ENCODE measurements at regions not wholly inside any gene's neighbourhood (a gene's known extent, or its start where the extent isn't known, plus 50 kb on each side); places are given as distances from the start of the nearest gene placed in this dataset.

- DNase-seq (ENCODE audit: low read depth), result peak; percentile 83
Observed at GRCh38 chr12:87930033-87930432, 99.2 kb downstream of the C12orf50 start.

GRCh38 chr12:87929346-87929745 lies 99.9 kb downstream of the C12orf50 start:
- peak; percentile 88 for DNase-seq (ENCODE audit: low read depth)

- peak; percentile 44 for DNase-seq (ENCODE audit: low read depth)
Observed at GRCh38 chr12:87928031-87928430, 101.2 kb downstream of the C12orf50 start.

GRCh38 chr12:87925021-87925420 lies 104.2 kb downstream of the C12orf50 start:
- DNase-seq (ENCODE audit: low read depth), result no peak

GRCh38 chr12:87924149-87924548 lies 105.1 kb downstream of the C12orf50 start:
- peak; percentile 50 for DNase-seq (ENCODE audit: low read depth)

- peak; percentile 61 for DNase-seq (ENCODE audit: low read depth)
Observed at GRCh38 chr12:87923361-87923760, 105.8 kb downstream of the C12orf50 start.

- DNase-seq (ENCODE audit: low read depth), result peak; percentile 79
Observed at GRCh38 chr12:87922736-87923135, 106.5 kb downstream of the C12orf50 start.

GRCh38 chr12:87921621-87922020 lies 107.6 kb downstream of the C12orf50 start:
- DNase-seq (ENCODE audit: low read depth), result no peak

- peak; percentile 46 for DNase-seq (ENCODE audit: low read depth)
Observed at GRCh38 chr12:87920139-87920538, 109.1 kb downstream of the C12orf50 start.

- no peak for DNase-seq (ENCODE audit: low read depth)
Observed at GRCh38 chr12:87901457-87901856, 127.7 kb downstream of the C12orf50 start.

GRCh38 chr12:87897662-87898061 lies 131.5 kb downstream of the C12orf50 start:
- no peak for DNase-seq (ENCODE audit: low read depth)

- peak; percentile 14 for DNase-seq (ENCODE audit: low read depth)
Observed at GRCh38 chr12:87883806-87884205, 145.4 kb downstream of the C12orf50 start.

- no peak for DNase-seq (ENCODE audit: low read depth)
Observed at GRCh38 chr12:87879141-87879540, 150.1 kb downstream of the C12orf50 start.

GRCh38 chr12:87870493-87871460 lies 158.4 kb downstream of the C12orf50 start:
- DNase-seq (ENCODE audit: low read depth), result peak; percentile 16

GRCh38 chr12:87870061-87870460 lies 159.1 kb downstream of the C12orf50 start:
- DNase-seq (ENCODE audit: low read depth), result peak; percentile 58

- DNase-seq (ENCODE audit: low read depth), result peak; percentile 22
Observed at GRCh38 chr12:87866578-87867292, 162.5 kb downstream of the C12orf50 start.

- DNase-seq (ENCODE audit: low read depth), result no peak
Observed at GRCh38 chr12:87861791-87862190, 167.4 kb downstream of the C12orf50 start.

- DNase-seq (ENCODE audit: low read depth), result no peak
Observed at GRCh38 chr12:87853448-87854003, 175.7 kb downstream of the C12orf50 start.

- peak; percentile 79 for DNase-seq (ENCODE audit: low read depth)
Observed at GRCh38 chr12:87849074-87849473, 180.1 kb downstream of the C12orf50 start.

- DNase-seq (ENCODE audit: low read depth), result peak; percentile 72
Observed at GRCh38 chr12:87848248-87848868, 180.8 kb downstream of the C12orf50 start.

GRCh38 chr12:87847147-87847546 lies 182.1 kb downstream of the C12orf50 start:
- DNase-seq (ENCODE audit: low read depth), result no peak

Measured in myocyte (in vitro differentiated cells).